ENCODE measurements at regions not wholly inside any gene's neighbourhood (a gene's known extent, or its start where the extent isn't known, plus 50 kb on each side); places are given as distances from the start of the nearest gene placed in this dataset.

DNA sequence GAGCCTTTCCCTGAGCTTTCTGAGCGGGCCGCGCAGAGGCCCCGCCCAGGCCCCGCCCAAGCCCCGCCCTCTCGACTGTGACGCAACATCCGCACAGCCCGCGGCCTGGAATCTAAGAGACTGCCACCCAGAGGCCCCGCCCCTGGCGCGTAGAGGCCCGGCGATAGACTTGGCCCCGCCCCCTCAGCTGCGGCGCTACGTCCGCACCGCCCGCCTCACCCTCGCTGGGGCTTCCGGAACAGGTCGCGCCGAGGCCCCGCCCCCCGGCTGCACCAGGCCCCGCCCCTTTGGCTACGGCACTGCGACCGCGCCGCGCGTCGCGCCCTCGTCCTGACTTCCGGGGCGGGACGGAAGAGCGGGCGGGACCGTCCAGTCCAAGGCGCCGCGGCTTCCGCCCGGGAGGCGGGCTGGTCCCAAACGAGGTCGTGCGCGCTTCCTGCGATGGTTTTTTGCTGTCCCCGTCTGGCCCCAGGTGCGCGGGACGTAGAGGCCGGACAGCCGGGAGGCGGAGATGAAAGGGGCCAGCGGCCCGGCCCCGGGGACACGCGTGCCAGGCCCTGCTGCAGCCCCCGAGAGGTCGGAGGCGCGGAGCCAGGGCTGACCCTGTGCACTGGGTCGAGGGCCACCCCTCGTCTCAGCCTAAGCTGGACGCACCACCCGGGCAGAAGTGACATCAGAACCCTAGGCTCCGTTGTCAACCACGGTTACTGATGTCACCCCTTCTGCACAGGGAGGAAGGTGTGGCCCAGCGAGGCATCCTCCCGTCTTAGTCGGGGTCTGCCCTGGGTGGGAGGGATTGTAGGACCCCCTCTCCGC lies 59.0 kb upstream of the WNT7B start:
- CTCF ChIA-PET: interaction anchor here (0.6 to 3.2 kb wide), 9 partner anchors 11 to 81 kb away, joined by 3 to 58 read pairs (median 4); no protein-coding TSS in a partner anchor
- H3K36me3 Mint-ChIP-seq (ENCODE audit: insufficient read depth, unreplicated experiment): peaks cover 14% of the 10 kb centered on the region
- intact Hi-C loops (cut with micrococcal nuclease; ENCODE audit: unreplicated experiment): no loop called here
- BruUV-seq (replicated peaks): TSS peak; percentile 82
- no peaks in the 10 kb centered on the region for H3K4me1 Mint-ChIP-seq (ENCODE audit: low read depth, unreplicated experiment)
- peak; percentile 99 for DNase-seq
- H3K27me3 Mint-ChIP-seq (ENCODE audit: unreplicated experiment): no peaks in the 10 kb centered on the region
- no peak overlapping the region for H3K27ac Mint-ChIP-seq (ENCODE audit: unreplicated experiment)
- peak overlapping the region; percentile 83 for H3K4me3 Mint-ChIP-seq (ENCODE audit: low read depth, unreplicated experiment)
- no peaks in the 10 kb centered on the region for H3K9me3 Mint-ChIP-seq (ENCODE audit: low read depth, unreplicated experiment)
- TF ChIP-seq, protein P1, sequence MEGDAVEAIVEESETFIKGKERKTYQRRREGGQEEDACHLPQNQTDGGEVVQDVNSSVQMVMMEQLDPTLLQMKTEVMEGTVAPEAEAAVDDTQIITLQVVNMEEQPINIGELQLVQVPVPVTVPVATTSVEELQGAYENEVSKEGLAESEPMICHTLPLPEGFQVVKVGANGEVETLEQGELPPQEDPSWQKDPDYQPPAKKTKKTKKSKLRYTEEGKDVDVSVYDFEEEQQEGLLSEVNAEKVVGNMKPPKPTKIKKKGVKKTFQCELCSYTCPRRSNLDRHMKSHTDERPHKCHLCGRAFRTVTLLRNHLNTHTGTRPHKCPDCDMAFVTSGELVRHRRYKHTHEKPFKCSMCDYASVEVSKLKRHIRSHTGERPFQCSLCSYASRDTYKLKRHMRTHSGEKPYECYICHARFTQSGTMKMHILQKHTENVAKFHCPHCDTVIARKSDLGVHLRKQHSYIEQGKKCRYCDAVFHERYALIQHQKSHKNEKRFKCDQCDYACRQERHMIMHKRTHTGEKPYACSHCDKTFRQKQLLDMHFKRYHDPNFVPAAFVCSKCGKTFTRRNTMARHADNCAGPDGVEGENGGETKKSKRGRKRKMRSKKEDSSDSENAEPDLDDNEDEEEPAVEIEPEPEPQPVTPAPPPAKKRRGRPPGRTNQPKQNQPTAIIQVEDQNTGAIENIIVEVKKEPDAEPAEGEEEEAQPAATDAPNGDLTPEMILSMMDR (IDR thresholded peaks at IDR 0.05; ENCODE audit: unreplicated experiment): no peak

DNA sequence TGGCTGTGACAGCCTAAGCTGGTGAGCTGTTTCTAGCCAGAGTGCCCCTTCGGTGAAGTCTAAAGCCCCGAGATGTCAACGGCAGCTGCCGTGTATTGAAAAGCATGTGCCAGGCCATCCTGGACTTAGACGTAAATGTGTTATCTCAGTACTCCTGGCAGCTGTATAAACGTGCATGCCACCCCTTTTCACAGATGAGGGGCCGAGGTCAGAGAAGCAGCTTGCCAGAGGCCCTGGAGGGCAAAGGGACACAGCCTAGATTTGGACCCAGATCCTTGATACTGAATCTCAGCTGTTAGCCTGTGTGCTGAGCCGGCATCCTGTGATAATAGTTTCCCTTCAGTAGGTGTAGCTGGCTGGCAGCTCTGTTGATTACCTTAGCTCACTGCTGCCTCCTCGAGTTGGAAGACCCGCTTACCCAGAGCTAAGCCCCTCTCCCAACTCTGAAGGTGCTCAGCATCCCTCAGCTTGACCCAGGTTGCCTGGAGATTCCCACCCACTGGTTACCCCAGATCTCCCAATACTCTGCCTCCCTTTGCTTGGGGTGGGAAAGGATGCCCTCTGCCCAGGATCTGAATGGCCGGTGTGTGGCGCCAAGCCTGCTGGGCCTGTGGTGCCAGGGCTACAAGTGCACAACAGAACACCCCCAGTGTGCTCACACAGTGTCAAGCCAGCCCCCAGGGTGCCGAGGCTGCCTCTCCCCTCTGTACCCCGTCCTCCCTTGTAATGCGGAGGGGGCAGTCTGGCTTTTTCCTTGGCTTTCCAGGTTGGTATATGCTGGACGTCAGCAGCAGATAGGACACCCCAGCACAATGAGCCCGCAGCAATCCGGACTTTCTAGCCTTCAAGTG lies 59.8 kb upstream of the WNT7B start:
- peaks cover 14% of the 10 kb centered on the region for H3K36me3 Mint-ChIP-seq (ENCODE audit: insufficient read depth, unreplicated experiment)
- no peaks in the 10 kb centered on the region for H3K4me1 Mint-ChIP-seq (ENCODE audit: low read depth, unreplicated experiment)
- CTCF ChIA-PET: interaction anchor here (0.6 to 3.2 kb wide), 6 partner anchors 18 to 770 kb away, joined by 3 to 58 read pairs (median 8); no protein-coding TSS in a partner anchor
- no TSS peak for BruUV-seq (replicated peaks)
- no peaks in the 10 kb centered on the region for H3K9me3 Mint-ChIP-seq (ENCODE audit: low read depth, unreplicated experiment)
- TF ChIP-seq, protein P1 (IDR thresholded peaks at IDR 0.05; ENCODE audit: unreplicated experiment): peak; percentile 56
- no peaks in the 10 kb centered on the region for H3K27me3 Mint-ChIP-seq (ENCODE audit: unreplicated experiment)
- intact Hi-C loops (cut with micrococcal nuclease; ENCODE audit: unreplicated experiment): no loop called here
- no peak overlapping the region for H3K27ac Mint-ChIP-seq (ENCODE audit: unreplicated experiment)
- peak overlapping the region; percentile 83 for H3K4me3 Mint-ChIP-seq (ENCODE audit: low read depth, unreplicated experiment)
- peak; percentile 52 for DNase-seq

DNA sequence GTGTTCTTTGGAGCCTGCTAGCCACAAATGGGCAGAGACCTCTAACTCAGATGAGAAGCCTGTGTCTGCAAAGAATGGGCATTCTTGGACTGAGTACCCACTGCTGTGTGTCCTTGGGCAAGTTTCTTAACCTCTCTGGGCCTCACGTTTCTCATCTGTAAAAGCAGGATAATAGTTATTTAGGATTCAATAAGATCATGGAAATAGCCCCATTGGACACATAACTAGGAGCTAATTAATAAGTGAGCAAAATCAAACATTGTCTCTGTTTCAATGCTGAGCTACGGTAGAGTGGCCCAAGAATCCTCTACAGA lies 61.2 kb upstream of the WNT7B start:
- Mint-ChIP-seq H3K27ac (ENCODE audit: unreplicated experiment) (no peak overlapping the region), H3K4me3 (ENCODE audit: low read depth, unreplicated experiment) (no peak overlapping the region), H3K36me3 (ENCODE audit: insufficient read depth, unreplicated experiment) (peaks cover 14% of the 10 kb centered on the region), H3K27me3 (ENCODE audit: unreplicated experiment) (no peaks in the 10 kb centered on the region), H3K9me3 (ENCODE audit: low read depth, unreplicated experiment) (no peaks in the 10 kb centered on the region), H3K4me1 (ENCODE audit: low read depth, unreplicated experiment) (no peaks in the 10 kb centered on the region)
- no TSS peak for BruUV-seq (replicated peaks)
- intact Hi-C loops (cut with micrococcal nuclease; ENCODE audit: unreplicated experiment): no loop called here
- DNase-seq: no peak
- TF ChIP-seq, protein P1 (IDR thresholded peaks at IDR 0.05; ENCODE audit: unreplicated experiment): no peak
- CTCF ChIA-PET: interaction anchor here (3.2 kb wide), 1 partner anchor 25 kb away, joined by 20 read pairs; no protein-coding TSS in a partner anchor

DNA sequence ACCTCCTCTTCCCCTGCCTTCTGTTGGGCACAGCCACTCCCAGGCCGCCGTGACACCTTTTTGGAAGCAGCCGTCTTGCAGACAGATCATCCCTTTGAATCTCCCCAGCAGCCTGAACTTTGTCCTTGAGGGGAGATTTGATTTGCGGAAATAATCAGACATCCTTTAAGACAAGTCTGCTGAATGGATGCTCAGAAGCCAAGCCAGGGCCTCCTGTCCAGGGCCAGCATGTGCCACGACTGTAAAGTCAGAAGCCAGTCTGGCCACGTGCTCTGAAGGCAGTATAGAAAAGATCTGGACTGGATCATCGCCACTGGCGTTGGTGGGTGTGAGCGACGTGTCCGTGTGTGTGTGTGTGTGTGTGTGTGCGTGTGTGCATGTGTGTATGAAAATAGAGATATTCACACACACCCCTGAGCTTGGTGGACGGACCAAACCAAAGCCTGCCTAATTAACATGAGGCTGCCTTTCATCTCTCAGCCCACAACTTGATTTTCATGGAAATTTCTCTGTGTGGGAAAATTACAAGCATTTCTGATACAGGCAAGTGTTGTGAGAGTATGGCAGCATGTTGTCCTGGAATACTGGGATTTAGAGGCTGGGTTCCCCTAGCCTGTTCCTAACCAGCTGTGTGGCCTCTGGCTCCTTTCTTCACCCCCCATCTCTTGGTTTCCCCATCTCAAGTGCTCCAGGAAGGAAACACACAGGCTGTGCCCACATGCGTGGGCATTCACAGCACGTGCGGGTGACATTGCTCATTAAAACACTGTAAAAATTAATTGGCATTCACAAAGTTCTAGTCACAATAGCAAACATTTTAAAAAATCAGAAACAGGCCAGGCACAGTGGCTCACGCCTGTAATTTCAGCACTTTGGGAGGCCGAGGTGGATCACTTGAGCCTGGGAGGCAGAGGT lies 61.8 kb upstream of the WNT7B start:
- Mint-ChIP-seq H3K27ac (ENCODE audit: unreplicated experiment) (no peak overlapping the region), H3K4me1 (ENCODE audit: low read depth, unreplicated experiment) (no peaks in the 10 kb centered on the region), H3K27me3 (ENCODE audit: unreplicated experiment) (no peaks in the 10 kb centered on the region), H3K36me3 (ENCODE audit: insufficient read depth, unreplicated experiment) (peaks cover 14% of the 10 kb centered on the region), H3K9me3 (ENCODE audit: low read depth, unreplicated experiment) (no peaks in the 10 kb centered on the region), H3K4me3 (ENCODE audit: low read depth, unreplicated experiment) (no peak overlapping the region)
- intact Hi-C loops (cut with micrococcal nuclease; ENCODE audit: unreplicated experiment): no loop called here
- CTCF ChIA-PET: no interaction called here
- DNase-seq: no peak
- BruUV-seq (replicated peaks): no TSS peak
- TF ChIP-seq, protein P1 (IDR thresholded peaks at IDR 0.05; ENCODE audit: unreplicated experiment): no peak

All from Calu3 (cell line).